ENCODE measurements at regions not wholly inside any gene's neighbourhood (a gene's known extent, or its start where the extent isn't known, plus 50 kb on each side); places are given as distances from the start of the nearest gene placed in this dataset.
"Not testable (repeated sequence)": the region's sequence is repeated elsewhere in the genome, so short reads cannot be mapped to it uniquely, and the experiment has no call there.

- DNase-seq = no peak
Observed at GRCh38 chr4:126965877-126966276, 666.9 kb upstream of the INTU start.

GRCh38 chr4:126969360-126970235 is 663.2 kb upstream of the INTU start:
- no peak for DNase-seq

GRCh38 chr4:126973201-126973600 is 659.6 kb upstream of the INTU start:
- DNase-seq = no peak

- DNase-seq = no peak
Observed at GRCh38 chr4:126976850-126977632, 655.7 kb upstream of the INTU start.

- DNase-seq = no peak
Observed at GRCh38 chr4:126986005-126986404, 646.8 kb upstream of the INTU start.

GRCh38 chr4:126986828-126987227 is 645.9 kb upstream of the INTU start:
- no peak for DNase-seq

- DNase-seq = no peak
Observed at GRCh38 chr4:126991965-126992364, 640.8 kb upstream of the INTU start.

- no peak for DNase-seq
Observed at GRCh38 chr4:126992910-126993309, 639.8 kb upstream of the INTU start.

GRCh38 chr4:126993351-126993750 is 639.4 kb upstream of the INTU start:
- no peak for DNase-seq

- no peak for DNase-seq
Observed at GRCh38 chr4:126995235-126995634, 637.5 kb upstream of the INTU start.

GRCh38 chr4:127000110-127000509 is 632.6 kb upstream of the INTU start:
- DNase-seq = no peak

- no peak for DNase-seq
Observed at GRCh38 chr4:127000846-127001245, 631.9 kb upstream of the INTU start.

GRCh38 chr4:127001933-127002332 is 630.8 kb upstream of the INTU start:
- DNase-seq = no peak

GRCh38 chr4:127006446-127006877 is 626.3 kb upstream of the INTU start:
- no peak for DNase-seq

- no peak for DNase-seq
Observed at GRCh38 chr4:127007305-127007704, 625.5 kb upstream of the INTU start.

- DNase-seq = peak; percentile 55
Observed at GRCh38 chr4:127012549-127012948, 620.2 kb upstream of the INTU start.

GRCh38 chr4:127015667-127016117 is 617.1 kb upstream of the INTU start:
- DNase-seq = no peak

GRCh38 chr4:127018381-127018780 is 614.4 kb upstream of the INTU start:
- no peak for DNase-seq

GRCh38 chr4:127020831-127021230 is 611.9 kb upstream of the INTU start:
- DNase-seq = not testable (repeated sequence)

- DNase-seq = no peak
Observed at GRCh38 chr4:127036296-127036695, 596.5 kb upstream of the INTU start.

- no peak for DNase-seq
Observed at GRCh38 chr4:127045861-127046260, 586.9 kb upstream of the INTU start.

GRCh38 chr4:127047930-127048329 is 584.8 kb upstream of the INTU start:
- DNase-seq = no peak

GRCh38 chr4:127048376-127049044 is 584.2 kb upstream of the INTU start:
- no peak for DNase-seq
